Activated naive CD4-positive, alpha-beta T cell treated with anti-CD3 and anti-CD28 coated beads for 36 hours (primary cell): ENCODE measurements at regions not wholly inside any gene's neighbourhood (a gene's known extent, or its start where the extent isn't known, plus 50 kb on each side); places are given as distances from the start of the nearest gene placed in this dataset.

ENCODE experiments used
- CTCF ChIA-PET: fragments of 350-600 bp; sonication (Branson Sonifier 250); formaldehyde crosslinking; loops from one replicate; lab custom pipeline; 2021; ENCODE audit warnings: antibody characterized with exemption; lab: Charles Lee
- DNase-seq: peaks from one replicate; pipeline ENCODE4 v3.0.0-alpha.2; 2020
- H3K27ac Mint-ChIP-seq: one replicate; pipeline ENCODE4 v1.8.0; 2021; ENCODE audit warnings: mild to moderate bottlenecking, mixed read lengths
- H3K27me3 Mint-ChIP-seq: one replicate; pipeline ENCODE4 v1.8.0; 2021; ENCODE audit warnings: low read depth, mixed read lengths
- H3K36me3 Mint-ChIP-seq: one replicate; pipeline ENCODE4 v1.8.0; 2021; ENCODE audit warnings: low read depth, mixed read lengths
- H3K4me1 Mint-ChIP-seq: one replicate; pipeline ENCODE4 v1.8.0; 2021; ENCODE audit warnings: low read depth, mixed read lengths
- H3K4me3 Mint-ChIP-seq: one replicate; pipeline ENCODE4 v1.8.0; 2021; ENCODE audit warnings: mild to moderate bottlenecking, moderate library complexity, mixed read lengths
- H3K9me3 Mint-ChIP-seq: one replicate; pipeline ENCODE4 v1.8.0; 2021; ENCODE audit warnings: mixed read lengths
- intact Hi-C: fragments of 100-400 bp; cut with micrococcal nuclease; formaldehyde crosslinking; loops from one replicate; pipeline ENCODE4 v1.15.1; 2023

DNA sequence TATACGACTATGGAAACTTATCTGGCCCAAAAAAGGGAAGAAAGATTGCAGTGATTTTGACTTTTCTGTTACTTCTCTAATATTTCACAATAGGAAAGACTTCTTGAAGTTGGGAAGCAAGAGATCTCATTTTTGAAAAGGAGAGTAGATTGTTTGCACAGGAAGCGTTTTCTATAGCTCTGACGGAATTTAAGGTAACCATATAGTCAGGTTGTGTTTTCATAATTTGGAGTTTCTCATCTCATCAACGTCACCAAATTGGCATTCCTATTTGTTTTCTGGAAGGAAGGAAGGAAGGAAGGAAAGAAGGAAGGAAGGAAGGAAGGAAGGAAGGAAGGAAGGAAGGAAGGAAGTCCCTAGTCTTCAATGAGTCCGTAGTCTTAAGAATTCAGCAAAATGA, 732.0 kb downstream of the XPNPEP1 start:
- CTCF ChIA-PET: no interaction called here
- no peaks in the 10 kb centered on the region for H3K27me3 Mint-ChIP-seq

DNA sequence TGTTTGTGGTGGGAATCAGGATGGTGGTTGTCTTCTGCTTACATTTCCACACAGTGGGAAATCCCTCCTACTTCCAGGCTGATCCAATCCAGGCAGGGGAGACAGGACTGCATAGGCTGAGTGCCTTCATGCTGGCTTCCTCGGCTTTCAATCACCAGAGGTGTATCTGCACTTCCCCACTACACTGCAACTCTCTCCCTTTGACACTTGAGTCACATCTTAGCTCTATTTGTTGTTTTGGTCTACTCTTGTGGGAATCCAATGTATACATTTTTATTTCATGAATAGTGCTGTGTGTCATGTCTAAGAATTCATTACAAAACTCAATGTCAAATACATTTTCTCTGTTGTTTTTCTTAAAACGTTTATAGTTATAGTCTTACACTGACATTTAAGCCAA, 735.6 kb downstream of the XPNPEP1 start:
- Mint-ChIP-seq H3K4me3 (no peak overlapping the region), H3K9me3 (peaks cover 19% of the 10 kb centered on the region), H3K27ac (no peak overlapping the region), H3K27me3 (no peaks in the 10 kb centered on the region), H3K4me1 (no peaks in the 10 kb centered on the region), H3K36me3 (no peaks in the 10 kb centered on the region)
- intact Hi-C loops: no loop called here
- DNase-seq: no peak
- CTCF ChIA-PET: no interaction called here

More for the DNA sequence above, 732.0 kb downstream of the XPNPEP1 start:
- no peaks in the 10 kb centered on the region for H3K36me3 Mint-ChIP-seq
- no peak overlapping the region for H3K27ac Mint-ChIP-seq
- peaks cover 11% of the 10 kb centered on the region for H3K9me3 Mint-ChIP-seq
- no peak for DNase-seq
- H3K4me1 Mint-ChIP-seq: no peaks in the 10 kb centered on the region
- no peak overlapping the region for H3K4me3 Mint-ChIP-seq
- intact Hi-C loops: no loop called here

DNA sequence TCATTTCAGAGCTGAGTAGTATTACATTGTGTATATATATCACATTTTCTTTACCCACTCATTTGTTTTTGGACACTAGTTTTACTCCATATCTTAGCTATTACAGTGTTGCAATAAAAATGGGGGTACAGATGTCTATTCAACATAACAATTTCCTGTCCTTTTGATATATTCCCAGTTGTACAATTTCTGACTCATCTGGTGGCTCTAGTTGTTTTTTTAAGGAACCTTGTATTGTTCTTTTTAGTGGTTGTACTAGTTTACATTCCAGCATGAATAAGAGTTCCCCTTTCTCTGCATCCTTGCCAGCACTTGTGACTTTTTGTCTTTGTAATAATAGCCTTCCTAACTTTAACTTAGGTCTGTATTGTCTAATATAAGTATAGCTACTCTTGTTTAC, 739.9 kb downstream of the XPNPEP1 start:
- H3K27me3 Mint-ChIP-seq: no peaks in the 10 kb centered on the region
- no peaks in the 10 kb centered on the region for H3K36me3 Mint-ChIP-seq
- CTCF ChIA-PET: no interaction called here
- H3K4me3 Mint-ChIP-seq: no peak overlapping the region
- peaks cover 16% of the 10 kb centered on the region for H3K9me3 Mint-ChIP-seq
- intact Hi-C loops: no loop called here
- no peaks in the 10 kb centered on the region for H3K4me1 Mint-ChIP-seq
- no peak for DNase-seq
- no peak overlapping the region for H3K27ac Mint-ChIP-seq

DNA sequence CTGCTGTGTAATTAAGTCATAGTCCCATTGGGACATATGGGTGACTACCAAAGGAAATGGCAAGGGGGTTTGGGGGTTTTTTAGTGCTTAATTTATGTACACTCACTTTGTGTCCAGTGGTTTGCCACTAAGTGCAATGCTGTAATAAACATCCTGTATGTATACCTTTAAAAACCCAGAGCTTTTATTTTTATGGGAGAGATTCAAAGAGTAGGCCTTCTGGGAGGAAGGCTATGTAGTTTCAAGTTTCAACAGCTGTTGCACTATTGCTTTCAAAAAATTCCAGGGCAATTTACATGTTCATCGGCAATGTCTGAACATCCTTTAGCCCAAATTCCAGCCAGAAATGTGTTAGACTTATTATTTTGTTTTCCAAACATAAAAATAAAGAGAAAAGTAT, 744.7 kb downstream of the XPNPEP1 start:
- H3K36me3 Mint-ChIP-seq: no peaks in the 10 kb centered on the region

DNA sequence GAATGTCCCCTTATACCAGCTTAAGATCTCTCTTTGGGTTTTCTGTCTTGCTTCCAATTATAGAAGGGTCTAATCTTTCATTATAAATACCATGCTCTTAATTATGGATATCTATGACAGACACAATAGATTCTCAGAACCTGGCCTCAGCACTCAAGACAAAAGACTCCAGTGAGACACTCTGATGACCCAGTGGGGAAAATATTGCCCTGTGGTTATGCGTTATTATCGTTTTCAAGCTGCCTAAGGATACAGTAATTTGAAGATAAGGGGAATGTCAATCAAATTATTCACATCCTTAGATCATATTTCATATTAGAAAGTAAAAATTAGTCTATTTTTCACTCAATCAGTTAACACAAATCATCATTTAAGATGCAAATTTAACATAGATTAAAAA, 748.8 kb downstream of the XPNPEP1 start:
- H3K36me3 Mint-ChIP-seq: no peaks in the 10 kb centered on the region
- no peak for DNase-seq
- no peak overlapping the region for H3K4me3 Mint-ChIP-seq
- CTCF ChIA-PET: no interaction called here
- H3K27me3 Mint-ChIP-seq: no peaks in the 10 kb centered on the region
- no peak overlapping the region for H3K27ac Mint-ChIP-seq
- H3K4me1 Mint-ChIP-seq: no peaks in the 10 kb centered on the region
- H3K9me3 Mint-ChIP-seq: peaks cover 11% of the 10 kb centered on the region
- intact Hi-C loops: no loop called here

More for the DNA sequence above, 744.7 kb downstream of the XPNPEP1 start:
- CTCF ChIA-PET: no interaction called here
- Mint-ChIP-seq H3K27ac (no peak overlapping the region), H3K9me3 (peaks cover 13% of the 10 kb centered on the region), H3K27me3 (no peaks in the 10 kb centered on the region), H3K4me1 (no peaks in the 10 kb centered on the region), H3K4me3 (no peak overlapping the region)
- DNase-seq: no peak
- intact Hi-C loops: no loop called here

DNA sequence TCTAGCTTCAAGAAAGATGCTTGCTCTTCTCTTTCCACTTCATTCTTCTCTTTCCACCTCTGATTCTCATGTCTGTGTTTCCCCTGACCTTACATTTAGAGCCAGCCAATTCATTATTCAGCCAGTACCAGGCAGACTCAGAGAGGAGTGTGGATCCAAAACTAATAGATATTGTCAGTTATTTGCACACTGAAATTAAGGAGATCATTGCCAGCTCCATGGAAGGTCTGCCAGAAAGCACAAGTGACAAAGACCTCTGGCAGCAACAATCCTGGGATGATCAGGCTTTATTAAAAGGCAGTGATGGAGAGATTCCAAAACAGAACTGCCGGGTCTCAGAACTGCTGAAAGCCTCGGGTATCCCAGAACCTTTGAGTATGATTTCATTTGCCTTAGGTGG, 749.4 kb downstream of the XPNPEP1 start:
- Mint-ChIP-seq H3K4me1 (no peaks in the 10 kb centered on the region), H3K27me3 (no peaks in the 10 kb centered on the region), H3K4me3 (no peak overlapping the region), H3K27ac (no peak overlapping the region), H3K36me3 (no peaks in the 10 kb centered on the region), H3K9me3 (peaks cover 11% of the 10 kb centered on the region)
- CTCF ChIA-PET: no interaction called here
- DNase-seq: no peak
- intact Hi-C loops: no loop called here

DNA sequence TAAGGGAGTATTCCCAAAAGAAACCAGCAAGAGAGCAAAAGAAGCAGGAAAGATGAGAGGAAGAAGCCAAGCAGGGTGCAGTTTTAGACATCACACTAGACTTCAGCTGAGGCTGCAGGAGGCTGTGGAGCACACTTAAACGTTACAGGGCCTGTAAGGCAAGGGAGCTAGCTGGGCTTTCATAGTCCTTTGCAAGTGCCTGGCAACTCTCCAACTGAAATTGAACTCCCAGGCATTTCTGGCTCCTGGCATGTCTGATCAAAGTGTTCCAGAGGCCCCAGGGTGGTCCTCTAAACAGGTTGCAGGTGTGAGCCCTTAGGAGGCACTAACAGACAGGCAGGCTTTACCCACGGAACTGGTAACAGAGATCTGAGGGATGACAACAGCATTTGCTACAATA, 750.2 kb downstream of the XPNPEP1 start:
- Mint-ChIP-seq H3K27ac (no peak overlapping the region), H3K4me1 (no peaks in the 10 kb centered on the region), H3K4me3 (no peak overlapping the region), H3K36me3 (no peaks in the 10 kb centered on the region), H3K9me3 (peaks cover 11% of the 10 kb centered on the region), H3K27me3 (no peaks in the 10 kb centered on the region)
- intact Hi-C loops: no loop called here
- no peak for DNase-seq
- CTCF ChIA-PET: no interaction called here

DNA sequence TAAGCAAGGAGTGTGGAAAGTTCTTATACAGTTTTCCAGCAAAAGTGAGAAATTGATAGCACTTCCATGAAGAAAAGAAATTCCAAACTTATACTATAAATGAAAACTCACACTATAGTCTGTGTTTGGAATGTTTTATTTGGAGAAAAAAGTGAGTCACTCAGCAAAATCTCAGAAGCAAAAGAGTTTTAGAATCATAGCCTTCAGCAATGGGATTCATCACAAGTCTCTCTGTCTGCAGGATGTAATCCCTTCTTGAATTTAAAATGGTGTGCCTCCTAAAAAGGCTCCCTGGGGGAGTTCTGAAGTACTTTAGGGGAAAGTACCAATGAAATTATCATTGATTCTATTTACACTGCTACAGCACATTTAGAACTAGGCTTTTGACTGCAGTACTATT, 756.4 kb downstream of the XPNPEP1 start:
- no peaks in the 10 kb centered on the region for H3K36me3 Mint-ChIP-seq
- H3K27ac Mint-ChIP-seq: no peak overlapping the region
- no peaks in the 10 kb centered on the region for H3K27me3 Mint-ChIP-seq
- DNase-seq: no peak
- intact Hi-C loops: no loop called here
- CTCF ChIA-PET: no interaction called here
- H3K4me3 Mint-ChIP-seq: no peak overlapping the region
- H3K9me3 Mint-ChIP-seq: peaks cover 10% of the 10 kb centered on the region
- no peaks in the 10 kb centered on the region for H3K4me1 Mint-ChIP-seq

DNA sequence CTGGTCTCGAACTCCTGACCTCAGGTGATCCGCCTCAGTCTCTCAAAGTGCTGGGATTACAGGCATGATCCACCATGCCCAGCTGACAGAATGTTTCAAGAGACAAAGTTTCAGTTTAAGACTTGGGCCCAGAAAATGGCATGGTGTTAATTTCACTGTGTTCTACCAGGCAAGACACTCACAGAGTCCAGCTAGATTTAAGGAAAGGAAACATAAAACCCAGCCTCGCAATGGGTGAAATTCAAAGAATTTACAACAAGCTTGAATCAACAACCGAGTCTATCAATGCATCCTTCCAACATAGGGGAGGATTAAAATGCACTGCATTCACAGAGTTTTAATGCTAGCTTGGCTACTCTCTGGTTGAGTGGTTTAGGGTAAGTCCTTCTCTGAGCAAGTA, 764.0 kb downstream of the XPNPEP1 start:
- H3K36me3 Mint-ChIP-seq: no peaks in the 10 kb centered on the region
- H3K4me1 Mint-ChIP-seq: no peaks in the 10 kb centered on the region
- intact Hi-C loops: no loop called here
- no peak overlapping the region for H3K27ac Mint-ChIP-seq
- no peaks in the 10 kb centered on the region for H3K27me3 Mint-ChIP-seq
- no peak overlapping the region for H3K4me3 Mint-ChIP-seq
- H3K9me3 Mint-ChIP-seq: peaks cover 10% of the 10 kb centered on the region
- DNase-seq: no peak
- CTCF ChIA-PET: no interaction called here

DNA sequence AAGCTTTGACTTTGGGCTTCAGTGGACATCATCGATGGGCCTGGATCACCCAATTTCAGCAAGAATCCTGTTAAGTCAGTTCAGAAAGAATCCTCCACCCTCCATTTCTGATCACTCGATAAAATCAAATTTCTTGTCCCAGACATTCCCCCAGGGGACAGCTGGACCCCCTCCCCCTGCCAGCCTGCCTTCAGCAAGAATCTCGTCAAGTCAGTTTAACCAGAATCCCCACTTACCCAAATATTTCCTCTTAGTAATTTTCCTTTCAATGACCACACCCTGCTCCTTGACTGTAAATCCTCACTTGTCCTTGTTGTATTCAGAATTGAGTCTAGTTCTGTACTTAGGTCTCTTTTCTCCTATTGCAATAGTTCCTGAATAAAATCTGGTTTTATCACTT, 766.9 kb downstream of the XPNPEP1 start:
- Mint-ChIP-seq H3K4me1 (no peaks in the 10 kb centered on the region), H3K27ac (no peak overlapping the region), H3K9me3 (peaks cover 6% of the 10 kb centered on the region), H3K4me3 (no peak overlapping the region), H3K36me3 (no peaks in the 10 kb centered on the region), H3K27me3 (no peaks in the 10 kb centered on the region)
- CTCF ChIA-PET: no interaction called here
- intact Hi-C loops: no loop called here
- no peak for DNase-seq

DNA sequence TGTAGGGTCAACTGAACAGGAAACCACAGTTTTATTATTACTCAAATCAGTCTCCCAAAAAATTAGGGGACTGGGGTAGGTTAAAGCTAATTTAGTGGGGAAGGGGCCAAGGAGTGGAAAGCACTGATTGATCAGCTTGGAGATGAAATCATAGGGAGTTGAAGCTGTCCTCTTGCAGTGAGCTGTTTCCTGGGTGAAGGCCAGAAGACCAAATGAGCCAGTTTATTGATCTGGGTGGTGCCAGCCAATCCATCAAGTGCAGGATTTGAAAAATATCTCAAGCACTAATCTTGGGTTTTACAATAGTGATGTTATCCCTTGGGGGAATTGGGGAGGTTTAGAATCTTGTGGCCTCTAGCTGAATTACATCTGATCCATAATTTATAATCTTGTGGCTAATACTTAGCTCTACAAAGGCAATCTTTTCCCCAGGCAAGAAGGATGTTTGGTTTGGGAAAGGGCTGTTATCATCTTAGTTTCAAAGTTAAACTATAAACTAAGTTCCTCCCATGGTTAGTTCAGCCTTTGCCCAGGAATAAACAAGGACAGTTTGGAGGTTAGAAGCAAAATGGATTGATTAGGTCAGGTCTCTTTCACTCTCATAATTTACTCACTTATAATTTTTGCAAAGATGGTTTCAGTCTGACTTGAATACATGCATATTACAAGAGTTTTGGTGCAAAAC, 773.5 kb downstream of the XPNPEP1 start:
- no peak overlapping the region for H3K4me3 Mint-ChIP-seq
- H3K36me3 Mint-ChIP-seq: no peaks in the 10 kb centered on the region
- no peak for DNase-seq
- H3K27me3 Mint-ChIP-seq: no peaks in the 10 kb centered on the region
- no peak overlapping the region for H3K27ac Mint-ChIP-seq
- H3K9me3 Mint-ChIP-seq: peaks cover 8% of the 10 kb centered on the region
- no peaks in the 10 kb centered on the region for H3K4me1 Mint-ChIP-seq
- CTCF ChIA-PET: no interaction called here
- intact Hi-C loops: no loop called here

DNA sequence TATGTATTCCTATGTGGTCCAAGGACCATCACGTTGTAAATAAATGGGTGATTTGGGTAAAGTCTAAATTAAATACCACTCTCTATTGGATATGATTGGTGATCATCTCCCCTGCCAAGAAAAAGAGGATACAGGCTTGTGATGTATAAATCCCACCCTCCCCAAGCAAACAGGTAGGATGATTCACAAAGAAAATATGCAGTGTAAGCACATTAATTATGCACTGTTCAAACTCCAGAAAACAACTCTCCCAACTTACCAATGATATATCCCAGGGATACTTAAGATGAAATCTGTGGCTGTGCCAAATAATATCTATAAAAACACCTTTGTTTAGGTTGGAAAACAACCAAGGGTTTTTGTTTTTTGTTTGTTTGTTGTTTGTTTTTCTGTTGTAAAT, 795.9 kb downstream of the XPNPEP1 start:
- intact Hi-C loops: no loop called here
- DNase-seq: no peak
- no peaks in the 10 kb centered on the region for H3K36me3 Mint-ChIP-seq
- no peak overlapping the region for H3K4me3 Mint-ChIP-seq
- H3K27ac Mint-ChIP-seq: no peak overlapping the region
- H3K4me1 Mint-ChIP-seq: no peaks in the 10 kb centered on the region
- no peaks in the 10 kb centered on the region for H3K27me3 Mint-ChIP-seq
- CTCF ChIA-PET: no interaction called here
- H3K9me3 Mint-ChIP-seq: peaks cover 4% of the 10 kb centered on the region

DNA sequence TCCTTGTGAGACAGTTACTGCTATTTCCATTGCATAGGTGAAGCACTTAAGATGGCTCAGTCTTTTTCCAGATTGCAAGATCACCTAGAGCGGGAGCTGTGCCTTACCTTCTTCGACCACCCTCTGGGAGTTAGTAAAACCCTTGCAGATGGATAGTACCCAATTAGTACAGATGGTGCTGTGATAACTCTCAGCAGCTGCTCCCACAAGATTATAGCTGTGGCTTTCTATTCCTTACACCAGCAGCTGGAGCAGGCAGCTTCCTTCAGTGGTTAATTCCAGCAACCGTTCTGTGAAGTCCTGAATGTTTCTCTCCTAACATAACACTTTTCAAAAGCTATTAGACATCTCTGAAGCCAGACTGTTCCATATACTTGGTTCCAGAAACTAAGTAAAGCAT, 796.8 kb downstream of the XPNPEP1 start:
- Mint-ChIP-seq H3K9me3 (peaks cover 6% of the 10 kb centered on the region), H3K4me1 (no peaks in the 10 kb centered on the region), H3K36me3 (no peaks in the 10 kb centered on the region), H3K27me3 (no peaks in the 10 kb centered on the region), H3K27ac (no peak overlapping the region), H3K4me3 (no peak overlapping the region)
- intact Hi-C loops: no loop called here
- DNase-seq: no peak
- CTCF ChIA-PET: no interaction called here
